ENCODE measurements at regions not wholly inside any gene's neighbourhood (a gene's known extent, or its start where the extent isn't known, plus 50 kb on each side); places are given as distances from the start of the nearest gene placed in this dataset.
"Not testable (repeated sequence)": the region's sequence is repeated elsewhere in the genome, so short reads cannot be mapped to it uniquely, and the experiment has no call there.

- DNase-seq (ENCODE audit: low read depth in 2 of 2) = no peak
These were observed 260.3 kb downstream of the ADGRD1 start for GRCh38 chr12:131213896-131214442.

- not testable (repeated sequence) for DNase-seq (ENCODE audit: low read depth in 2 of 2)
These were observed 261.2 kb downstream of the ADGRD1 start for GRCh38 chr12:131214936-131215335.

GRCh38 chr12:131216587-131216986 is 262.9 kb downstream of the ADGRD1 start:
- DNase-seq (ENCODE audit: low read depth in 2 of 2) = not testable (repeated sequence)

- DNase-seq (ENCODE audit: low read depth in 2 of 2) = no peak
These were observed 263.4 kb downstream of the ADGRD1 start for GRCh38 chr12:131217024-131217586.

- no peak for DNase-seq (ENCODE audit: low read depth in 2 of 2)
These were observed 264.6 kb downstream of the ADGRD1 start for GRCh38 chr12:131218026-131218922.

GRCh38 chr12:131218923-131219669 is 265.4 kb downstream of the ADGRD1 start:
- no peak for DNase-seq (ENCODE audit: low read depth in 2 of 2)

- no peak for DNase-seq (ENCODE audit: low read depth in 2 of 2)
These were observed 266.1 kb downstream of the ADGRD1 start for GRCh38 chr12:131219670-131220330.

- no peak for DNase-seq (ENCODE audit: low read depth in 2 of 2)
These were observed 266.6 kb downstream of the ADGRD1 start for GRCh38 chr12:131220331-131220685.

GRCh38 chr12:131221061-131221956 is 267.6 kb downstream of the ADGRD1 start:
- DNase-seq (ENCODE audit: low read depth in 2 of 2) = no peak

GRCh38 chr12:131221957-131222328 is 268.2 kb downstream of the ADGRD1 start:
- DNase-seq (ENCODE audit: low read depth in 2 of 2) = no peak

GRCh38 chr12:131222329-131223139 is 268.8 kb downstream of the ADGRD1 start:
- no peak for DNase-seq (ENCODE audit: low read depth in 2 of 2)

GRCh38 chr12:131223171-131223761 is 269.6 kb downstream of the ADGRD1 start:
- DNase-seq (ENCODE audit: low read depth in 2 of 2) = no peak

GRCh38 chr12:131223791-131224225 is 270.1 kb downstream of the ADGRD1 start:
- DNase-seq (ENCODE audit: low read depth in 2 of 2) = no peak

- not testable (repeated sequence) for DNase-seq (ENCODE audit: low read depth in 2 of 2)
These were observed 270.7 kb downstream of the ADGRD1 start for GRCh38 chr12:131224226-131225065.

- DNase-seq (ENCODE audit: low read depth in 2 of 2) = not testable (repeated sequence)
These were observed 271.3 kb downstream of the ADGRD1 start for GRCh38 chr12:131225066-131225380.

- no peak for DNase-seq (ENCODE audit: low read depth in 2 of 2)
These were observed 272.9 kb downstream of the ADGRD1 start for GRCh38 chr12:131226345-131227265.

- DNase-seq (ENCODE audit: low read depth in 2 of 2) = not testable (repeated sequence)
These were observed 273.9 kb downstream of the ADGRD1 start for GRCh38 chr12:131227641-131228040.

GRCh38 chr12:131229079-131229425 is 275.3 kb downstream of the ADGRD1 start:
- DNase-seq (ENCODE audit: low read depth in 2 of 2) = not testable (repeated sequence)
